ENCODE measurements at regions not wholly inside any gene's neighbourhood (a gene's known extent, or its start where the extent isn't known, plus 50 kb on each side); places are given as distances from the start of the nearest gene placed in this dataset.

DNA sequence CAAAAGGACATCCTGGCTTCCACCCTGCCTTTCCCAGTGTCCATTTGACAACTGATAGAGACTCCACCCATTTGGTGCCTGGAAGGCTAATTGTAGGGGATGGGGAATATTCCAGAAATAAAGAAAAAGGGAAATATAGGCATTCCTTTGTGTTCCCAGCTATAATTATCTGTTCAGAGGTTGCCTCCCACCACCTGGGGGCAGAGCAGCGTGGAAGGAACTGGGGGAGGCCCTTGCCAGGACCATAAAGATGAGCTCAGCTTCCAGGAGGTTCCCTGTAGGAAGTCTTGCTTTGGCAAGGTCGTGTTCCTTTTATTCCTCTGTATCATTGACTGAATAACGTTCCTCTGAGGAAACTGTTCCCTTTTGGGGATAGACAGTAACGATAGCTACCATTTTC, 214.7 kb downstream of the TFAP2C start:
- TF ChIP-seq, protein P1, sequence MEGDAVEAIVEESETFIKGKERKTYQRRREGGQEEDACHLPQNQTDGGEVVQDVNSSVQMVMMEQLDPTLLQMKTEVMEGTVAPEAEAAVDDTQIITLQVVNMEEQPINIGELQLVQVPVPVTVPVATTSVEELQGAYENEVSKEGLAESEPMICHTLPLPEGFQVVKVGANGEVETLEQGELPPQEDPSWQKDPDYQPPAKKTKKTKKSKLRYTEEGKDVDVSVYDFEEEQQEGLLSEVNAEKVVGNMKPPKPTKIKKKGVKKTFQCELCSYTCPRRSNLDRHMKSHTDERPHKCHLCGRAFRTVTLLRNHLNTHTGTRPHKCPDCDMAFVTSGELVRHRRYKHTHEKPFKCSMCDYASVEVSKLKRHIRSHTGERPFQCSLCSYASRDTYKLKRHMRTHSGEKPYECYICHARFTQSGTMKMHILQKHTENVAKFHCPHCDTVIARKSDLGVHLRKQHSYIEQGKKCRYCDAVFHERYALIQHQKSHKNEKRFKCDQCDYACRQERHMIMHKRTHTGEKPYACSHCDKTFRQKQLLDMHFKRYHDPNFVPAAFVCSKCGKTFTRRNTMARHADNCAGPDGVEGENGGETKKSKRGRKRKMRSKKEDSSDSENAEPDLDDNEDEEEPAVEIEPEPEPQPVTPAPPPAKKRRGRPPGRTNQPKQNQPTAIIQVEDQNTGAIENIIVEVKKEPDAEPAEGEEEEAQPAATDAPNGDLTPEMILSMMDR (IDR thresholded peaks at IDR 0.05), result peak in 6 of 7 experiments; percentile 7 to 60 (median 27)
- no peak for TF ChIP-seq POLR2A (IDR thresholded peaks at IDR 0.05)
